Endothelial cell of umbilical vein (primary cell): ENCODE measurements at regions not wholly inside any gene's neighbourhood (a gene's known extent, or its start where the extent isn't known, plus 50 kb on each side); places are given as distances from the start of the nearest gene placed in this dataset.

Experiments
- BruUV-seq: library from RNA; stranded (reverse); fragments of 400-500 nt; replicated peaks from 2 replicates; lab custom pipeline; 2021; lab: Mats Ljungman, UMichigan
- CTCF ChIA-PET: fragments of 300-600, 350-600 bp; sonication (Branson Sonifier 250); formaldehyde crosslinking; loops from one replicate; lab custom pipeline; 2021; ENCODE audit warnings: antibody characterized with exemption, inconsistent platforms; lab: Charles Lee
- POLR2A ChIA-PET: fragments of 300-600, 350-600 bp; sonication (Branson Sonifier 250); formaldehyde crosslinking; loops from one replicate; lab custom pipeline; 2021; ENCODE audit warnings: antibody characterized with exemption, inconsistent platforms; lab: Charles Lee
- DNase-seq: peaks from one replicate; pipeline ENCODE4 v3.0.0-alpha.2; 2011; ENCODE audit warnings: low read depth, low spot score
- FAIRE-seq: peaks from 2 replicates; lab custom pipeline; 2011; peaks lifted over from hg19 to GRCh38; lab: Jason Lieb, UNC
- H2AFZ ChIP-seq: 2 replicates; pipeline ENCODE4 v1.6.0; 2012; ENCODE audit warnings: low read depth, low read length, control low read depth, inconsistent platforms
- H3K27ac ChIP-seq: 2 replicates; pipeline ENCODE4 v1.5.1; 2011; ENCODE audit warnings: low read depth, mild to moderate bottlenecking, control low read depth, low read length, moderate library complexity; ENCODE audit not compliant: insufficient read depth
- H3K27me3 ChIP-seq, 2 experiments: 2 replicates each; pipeline versions ENCODE4 v1.6.0 to v1.6.1; 2011; ENCODE audit warnings: low read length in 2 of 2, mixed read lengths in 1 of 2; ENCODE audit not compliant: control insufficient read depth in 2 of 2, insufficient read depth in 2 of 2
- H3K36me3 ChIP-seq, 2 experiments: 2 replicates in 1 of 2; 3 replicates in 1 of 2; pipeline ENCODE4 v1.5.1; 2011; ENCODE audit warnings: low read length in 2 of 2, mild to moderate bottlenecking in 1 of 2, moderate library complexity in 1 of 2; ENCODE audit not compliant: control insufficient read depth in 2 of 2, insufficient read depth in 2 of 2; ENCODE audit errors: extremely low read depth in 1 of 2
- H3K4me1 ChIP-seq: 3 replicates; pipeline ENCODE4 v1.5.1; 2011; ENCODE audit warnings: mild to moderate bottlenecking, low read length; ENCODE audit not compliant: control insufficient read depth, insufficient read depth; ENCODE audit errors: extremely low read depth
- H3K4me2 ChIP-seq: 2 replicates; pipeline ENCODE4 v1.6.1; 2011; ENCODE audit warnings: low read length, control low read depth, mixed read lengths; ENCODE audit not compliant: insufficient read depth
- H3K4me3 ChIP-seq, 3 experiments: fragments of 200-600 bp in 1 of 3; sonication (generic), shearing (Covaris generic) in 1 of 3; replicated peaks in 1 of 3; 2 replicates each; pipeline ENCODE4 v1.5.1; 2011 to 2016; ENCODE audit warnings: control low read depth in 3 of 3, low read length in 3 of 3, mild to moderate bottlenecking in 2 of 3, inconsistent platforms in 1 of 3, low read depth in 1 of 3, moderate library complexity in 1 of 3; ENCODE audit not compliant: insufficient read depth in 1 of 3
- H3K79me2 ChIP-seq: 2 replicates; pipeline ENCODE4 v1.6.0; 2012; ENCODE audit warnings: low read length, inconsistent platforms; ENCODE audit not compliant: control insufficient read depth, insufficient read depth
- H3K9ac ChIP-seq: replicated peaks from 2 replicates; pipeline ENCODE3; 2011; ENCODE audit warnings: low read length, control low read depth; ENCODE audit not compliant: insufficient read depth; ENCODE audit errors: extremely low read depth
- H3K9me1 ChIP-seq: replicated peaks from 3 replicates; pipeline ENCODE4 v1.6.0; 2011; ENCODE audit warnings: mild to moderate bottlenecking, low read length; ENCODE audit not compliant: control insufficient read depth, insufficient read depth; ENCODE audit errors: extremely low read depth
- H3K9me3 ChIP-seq: replicated peaks from 2 replicates; pipeline ENCODE4 v1.5.1; 2012; ENCODE audit warnings: low read length, inconsistent platforms; ENCODE audit not compliant: control insufficient read depth, insufficient read depth
- H4K20me1 ChIP-seq: replicated peaks from 2 replicates; pipeline ENCODE3; 2011; ENCODE audit warnings: mild to moderate bottlenecking, low read length; ENCODE audit not compliant: control insufficient read depth, insufficient read depth; ENCODE audit errors: extremely low read depth
- EZH2 ChIP-seq: IDR thresholded peaks from 2 replicates; pipeline ENCODE4 v1.6.1; 2012; ENCODE audit warnings: borderline replicate concordance, low read depth, mild to moderate bottlenecking, moderate library complexity, low read length, inconsistent platforms; ENCODE audit not compliant: severe bottlenecking
- FOS ChIP-seq: IDR thresholded peaks from 2 replicates; pipeline ENCODE4 v1.6.1; 2011; ENCODE audit warnings: mild to moderate bottlenecking, low read length, moderate library complexity, borderline replicate concordance; ENCODE audit not compliant: insufficient read depth
- GATA2 ChIP-seq: IDR thresholded peaks from 2 replicates; pipeline ENCODE4 v1.7.0; 2011; ENCODE audit warnings: low read depth, mild to moderate bottlenecking, moderate library complexity, mixed read lengths, low read length; ENCODE audit not compliant: insufficient read length, insufficient read depth
- JUN ChIP-seq: IDR thresholded peaks from 2 replicates; pipeline ENCODE4 v1.6.1; 2011; ENCODE audit warnings: borderline replicate concordance, low read depth; ENCODE audit not compliant: insufficient read length, insufficient read depth
- MYC ChIP-seq: IDR thresholded peaks from one replicate; pipeline ENCODE4 v1.6.1; 2011; ENCODE audit warnings: mild to moderate bottlenecking, low read depth, low read length
- POLR2A ChIP-seq: IDR thresholded peaks from 2 replicates; pipeline ENCODE4 v1.6.1; 2012; ENCODE audit warnings: low read depth, mild to moderate bottlenecking, control low read depth, low read length
- POLR2AphosphoS5 ChIP-seq: IDR thresholded peaks from 2 replicates; pipeline ENCODE4 v1.6.1; 2012; ENCODE audit warnings: low read depth, mild to moderate bottlenecking, control low read depth, low read length, moderate library complexity; ENCODE audit not compliant: insufficient read depth
- dilution Hi-C: fragments of 300-500 bp; cut with MboI; formaldehyde crosslinking; loops from one replicate; pipeline ENCODE4 v1.15.0; 2019; ENCODE audit warnings: low sequenced_read_pairs; ENCODE audit not compliant: extremely low pct_ligation_motif_present
- intact Hi-C: fragments of 100-400 bp; cut with micrococcal nuclease; formaldehyde crosslinking; loops from one replicate; pipeline ENCODE4 v1.10.0; 2022
- TF ChIP-seq, protein P1 (sequence below): IDR thresholded peaks from 2 replicates; pipeline ENCODE4 v1.6.1; 2011; ENCODE audit not compliant: insufficient read depth, insufficient read length
- TF ChIP-seq, protein P2 (sequence below), 2 donors: IDR thresholded peaks; 1 replicate in 1 of 2; 2 replicates in 1 of 2; pipeline ENCODE4 v1.5.1; 2011; ENCODE audit warnings: low read length in 2 of 2, mild to moderate bottlenecking in 2 of 2, moderate library complexity in 2 of 2, control low read depth in 1 of 2, inconsistent platforms in 1 of 2, low read depth in 1 of 2; ENCODE audit not compliant: insufficient read depth in 1 of 2; ENCODE audit errors: extremely low read depth in 1 of 2

DNA sequence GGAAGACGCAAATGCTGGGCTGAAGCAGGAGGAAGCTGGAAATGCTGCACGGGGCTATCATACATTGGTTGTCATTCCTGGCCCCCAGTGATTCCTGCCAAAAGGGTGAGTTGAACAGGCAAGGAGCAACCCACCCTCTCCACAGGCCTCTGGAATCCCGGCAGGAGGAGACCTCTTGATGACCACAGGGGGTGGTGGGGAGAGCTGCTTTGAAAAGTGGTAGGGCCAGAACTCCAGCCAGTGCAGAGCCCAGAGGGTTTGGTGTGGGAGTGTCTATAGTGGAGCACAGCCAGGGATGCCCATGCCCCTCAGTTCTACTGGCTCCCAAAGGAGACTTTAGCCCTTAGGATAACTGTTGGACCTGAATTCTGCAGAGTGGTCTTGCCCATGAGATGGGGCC, 89.2 kb downstream of the SAMD9 start:
- FAIRE-seq: no peak
- no peaks in the 10 kb centered on the region for H3K4me1 ChIP-seq

DNA sequence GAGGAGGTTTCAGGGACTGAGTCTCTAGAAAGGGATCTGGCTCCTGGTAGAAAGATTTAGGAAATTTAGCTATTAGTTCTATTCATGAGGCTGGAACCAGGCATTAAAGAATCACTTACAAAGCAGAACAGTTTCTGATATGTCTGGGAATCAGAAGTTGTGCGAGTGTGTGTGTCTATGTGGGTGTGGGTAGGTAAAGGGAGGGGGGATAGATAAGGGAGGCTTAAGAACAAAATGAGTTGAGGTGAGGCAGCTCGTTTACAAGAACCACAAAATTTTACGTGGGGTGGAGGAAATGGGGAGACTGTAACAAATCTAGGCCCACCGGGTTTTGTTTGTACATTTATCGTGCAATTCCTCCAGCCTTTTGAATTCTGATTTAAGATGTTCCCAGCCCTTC, 90.7 kb downstream of the SAMD9 start:
- Histone ChIP-seq H3K4me3 (no peak overlapping the region), H3K27ac (no peak overlapping the region), H3K9ac (no peak overlapping the region), H3K79me2 (no peaks in the 10 kb centered on the region), H3K4me1 (no peaks in the 10 kb centered on the region), H3K9me3 (no peaks in the 10 kb centered on the region), H3K36me3 (no peaks in the 10 kb centered on the region), H2AFZ (no peak overlapping the region), H3K27me3 (no peaks in the 10 kb centered on the region), H4K20me1 (no peaks in the 10 kb centered on the region), H3K9me1 (no peaks in the 10 kb centered on the region), H3K4me2 (no peak overlapping the region)
- no TSS peak for BruUV-seq
- FAIRE-seq (no peak), DNase-seq (no peak)
- CTCF ChIA-PET: interaction anchor here (1.2 kb wide), 1 partner anchor 27 kb away, joined by 3 read pairs; no protein-coding TSS in a partner anchor
- TF ChIP-seq POLR2AphosphoS5: no peak
- no peak for TF ChIP-seq FOS
- TF ChIP-seq JUN: no peak
- TF ChIP-seq EZH2: no peak
- no peak for TF ChIP-seq GATA2
- no peak for TF ChIP-seq POLR2A
- TF ChIP-seq, protein P1, sequence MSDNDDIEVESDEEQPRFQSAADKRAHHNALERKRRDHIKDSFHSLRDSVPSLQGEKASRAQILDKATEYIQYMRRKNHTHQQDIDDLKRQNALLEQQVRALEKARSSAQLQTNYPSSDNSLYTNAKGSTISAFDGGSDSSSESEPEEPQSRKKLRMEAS: no peak
- no peak for TF ChIP-seq MYC
- TF ChIP-seq, protein P2, sequence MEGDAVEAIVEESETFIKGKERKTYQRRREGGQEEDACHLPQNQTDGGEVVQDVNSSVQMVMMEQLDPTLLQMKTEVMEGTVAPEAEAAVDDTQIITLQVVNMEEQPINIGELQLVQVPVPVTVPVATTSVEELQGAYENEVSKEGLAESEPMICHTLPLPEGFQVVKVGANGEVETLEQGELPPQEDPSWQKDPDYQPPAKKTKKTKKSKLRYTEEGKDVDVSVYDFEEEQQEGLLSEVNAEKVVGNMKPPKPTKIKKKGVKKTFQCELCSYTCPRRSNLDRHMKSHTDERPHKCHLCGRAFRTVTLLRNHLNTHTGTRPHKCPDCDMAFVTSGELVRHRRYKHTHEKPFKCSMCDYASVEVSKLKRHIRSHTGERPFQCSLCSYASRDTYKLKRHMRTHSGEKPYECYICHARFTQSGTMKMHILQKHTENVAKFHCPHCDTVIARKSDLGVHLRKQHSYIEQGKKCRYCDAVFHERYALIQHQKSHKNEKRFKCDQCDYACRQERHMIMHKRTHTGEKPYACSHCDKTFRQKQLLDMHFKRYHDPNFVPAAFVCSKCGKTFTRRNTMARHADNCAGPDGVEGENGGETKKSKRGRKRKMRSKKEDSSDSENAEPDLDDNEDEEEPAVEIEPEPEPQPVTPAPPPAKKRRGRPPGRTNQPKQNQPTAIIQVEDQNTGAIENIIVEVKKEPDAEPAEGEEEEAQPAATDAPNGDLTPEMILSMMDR (IDR thresholded peaks at IDR 0.05; ENCODE audit: extremely low read depth in 1 of 2, insufficient read depth in 1 of 2, low read depth in 1 of 2, low read length in 2 of 2): no peak
- intact Hi-C loops (no loop called here), dilution Hi-C loops (no loop called here)
- POLR2A ChIA-PET: no interaction called here

More for the DNA sequence above, 89.2 kb downstream of the SAMD9 start:
- TF ChIP-seq GATA2: no peak
- dilution Hi-C loops (no loop called here), intact Hi-C loops (no loop called here)
- H3K36me3 ChIP-seq: no peaks in the 10 kb centered on the region
- H2AFZ ChIP-seq: no peak overlapping the region
- DNase-seq: no peak
- H3K4me3 ChIP-seq: no peak overlapping the region
- BruUV-seq: no TSS peak
- no peak overlapping the region for H3K4me2 ChIP-seq
- no peaks in the 10 kb centered on the region for H3K9me3 ChIP-seq
- no peaks in the 10 kb centered on the region for H4K20me1 ChIP-seq
- H3K9ac ChIP-seq: no peak overlapping the region
- no peaks in the 10 kb centered on the region for H3K27me3 ChIP-seq
- ChIA-PET POLR2A (no interaction called here), CTCF (interaction anchor here (0.6 kb wide), 1 partner anchor 17 kb away, joined by 4 read pairs; no protein-coding TSS in a partner anchor)
- no peaks in the 10 kb centered on the region for H3K79me2 ChIP-seq
- no peak overlapping the region for H3K27ac ChIP-seq
- no peaks in the 10 kb centered on the region for H3K9me1 ChIP-seq
